ENCODE measurements at regions not wholly inside any gene's neighbourhood (a gene's known extent, or its start where the extent isn't known, plus 50 kb on each side); places are given as distances from the start of the nearest gene placed in this dataset.

- TF ChIP-seq SUZ12 (IDR thresholded peaks at IDR 0.05) (no peak), L3MBTL2 (conservative IDR thresholded peaks at IDR 0.05) (no peak), FOXA1 (IDR thresholded peaks at IDR 0.05) (no peak), TARDBP (IDR thresholded peaks at IDR 0.05) (no peak), SP1 (IDR thresholded peaks at IDR 0.05) (no peak), FOXM1 (IDR thresholded peaks at IDR 0.05; ENCODE audit: borderline replicate concordance) (no peak)
- TF ChIP-seq, protein P1, sequence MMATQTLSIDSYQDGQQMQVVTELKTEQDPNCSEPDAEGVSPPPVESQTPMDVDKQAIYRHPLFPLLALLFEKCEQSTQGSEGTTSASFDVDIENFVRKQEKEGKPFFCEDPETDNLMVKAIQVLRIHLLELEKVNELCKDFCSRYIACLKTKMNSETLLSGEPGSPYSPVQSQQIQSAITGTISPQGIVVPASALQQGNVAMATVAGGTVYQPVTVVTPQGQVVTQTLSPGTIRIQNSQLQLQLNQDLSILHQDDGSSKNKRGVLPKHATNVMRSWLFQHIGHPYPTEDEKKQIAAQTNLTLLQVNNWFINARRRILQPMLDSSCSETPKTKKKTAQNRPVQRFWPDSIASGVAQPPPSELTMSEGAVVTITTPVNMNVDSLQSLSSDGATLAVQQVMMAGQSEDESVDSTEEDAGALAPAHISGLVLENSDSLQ (IDR thresholded peaks at IDR 0.05): no peak
Observed at GRCh38 chr5:117143406-117143805, 568.8 kb upstream of the SEMA6A start.

All from HEK293T (cell line).